ENCODE measurements at regions not wholly inside any gene's neighbourhood (a gene's known extent, or its start where the extent isn't known, plus 50 kb on each side); places are given as distances from the start of the nearest gene placed in this dataset.

DNA sequence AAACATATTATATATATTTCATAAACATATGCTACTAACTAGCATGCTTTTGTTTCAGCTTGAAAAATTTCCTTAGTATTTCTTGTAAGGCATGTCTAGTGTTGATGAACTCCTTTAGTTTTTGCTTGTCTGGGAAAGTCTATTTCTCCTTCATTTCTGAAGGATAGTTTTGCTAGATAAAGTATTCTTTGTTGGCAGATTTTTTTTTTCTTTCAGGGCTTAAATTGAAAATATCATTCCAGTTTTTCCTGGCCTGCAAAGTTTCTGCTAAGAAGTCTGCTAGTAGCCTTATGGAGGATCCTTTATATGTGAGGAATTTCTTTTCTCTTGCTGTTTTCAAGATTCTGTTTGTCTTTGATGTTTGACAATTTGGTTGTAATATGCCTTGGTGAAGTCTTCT, 183.5 kb downstream of the SLC4A3 start:
- H3K27me3 ChIP-seq (replicated peaks; ENCODE audit: insufficient read depth), result no peaks in the 10 kb centered on the region
- H3K27ac ChIP-seq, result no peak overlapping the region
- intact Hi-C loops (cut with DNase I), result no loop called here
- DNase-seq (ENCODE audit: low spot score), result no peak
- no peaks in the 10 kb centered on the region for H3K4me1 ChIP-seq (replicated peaks)
- H3K4me3 ChIP-seq, result no peak overlapping the region
- TF ChIP-seq, protein P1, sequence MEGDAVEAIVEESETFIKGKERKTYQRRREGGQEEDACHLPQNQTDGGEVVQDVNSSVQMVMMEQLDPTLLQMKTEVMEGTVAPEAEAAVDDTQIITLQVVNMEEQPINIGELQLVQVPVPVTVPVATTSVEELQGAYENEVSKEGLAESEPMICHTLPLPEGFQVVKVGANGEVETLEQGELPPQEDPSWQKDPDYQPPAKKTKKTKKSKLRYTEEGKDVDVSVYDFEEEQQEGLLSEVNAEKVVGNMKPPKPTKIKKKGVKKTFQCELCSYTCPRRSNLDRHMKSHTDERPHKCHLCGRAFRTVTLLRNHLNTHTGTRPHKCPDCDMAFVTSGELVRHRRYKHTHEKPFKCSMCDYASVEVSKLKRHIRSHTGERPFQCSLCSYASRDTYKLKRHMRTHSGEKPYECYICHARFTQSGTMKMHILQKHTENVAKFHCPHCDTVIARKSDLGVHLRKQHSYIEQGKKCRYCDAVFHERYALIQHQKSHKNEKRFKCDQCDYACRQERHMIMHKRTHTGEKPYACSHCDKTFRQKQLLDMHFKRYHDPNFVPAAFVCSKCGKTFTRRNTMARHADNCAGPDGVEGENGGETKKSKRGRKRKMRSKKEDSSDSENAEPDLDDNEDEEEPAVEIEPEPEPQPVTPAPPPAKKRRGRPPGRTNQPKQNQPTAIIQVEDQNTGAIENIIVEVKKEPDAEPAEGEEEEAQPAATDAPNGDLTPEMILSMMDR (IDR thresholded peaks at IDR 0.05), result no peak
- no peak for TF ChIP-seq POLR2A (IDR thresholded peaks at IDR 0.05)
- TF ChIP-seq POLR2AphosphoS5 (IDR thresholded peaks at IDR 0.05), result no peak
- no peaks in the 10 kb centered on the region for H3K9me3 ChIP-seq
- H3K36me3 ChIP-seq, result no peaks in the 10 kb centered on the region

DNA sequence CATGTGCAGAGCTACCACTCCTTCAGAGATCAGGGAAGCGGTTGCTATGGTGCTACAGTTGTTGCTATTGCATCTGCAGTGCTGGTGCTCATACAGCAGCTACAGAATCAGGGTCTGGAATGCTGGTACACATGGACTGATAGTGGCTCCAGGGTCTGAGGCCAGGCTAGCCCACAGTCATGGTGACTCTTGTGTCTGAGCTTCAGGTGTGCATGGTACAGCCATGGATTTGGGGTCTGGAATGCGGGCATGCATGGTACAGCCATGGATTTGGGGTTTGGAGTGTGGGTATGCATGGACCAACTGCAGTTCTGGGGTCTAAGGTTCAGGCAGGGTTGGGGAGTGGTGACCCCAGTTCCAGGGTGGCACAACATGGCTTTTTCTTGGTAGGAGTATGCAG, 185.2 kb downstream of the SLC4A3 start:
- intact Hi-C loops (cut with DNase I), result no loop called here
- no peak overlapping the region for H3K4me3 ChIP-seq
- H3K4me1 ChIP-seq (replicated peaks), result no peaks in the 10 kb centered on the region
- no peaks in the 10 kb centered on the region for H3K9me3 ChIP-seq
- no peak overlapping the region for H3K27ac ChIP-seq
- H3K36me3 ChIP-seq, result no peaks in the 10 kb centered on the region
- TF ChIP-seq, protein P1 (IDR thresholded peaks at IDR 0.05), result no peak
- TF ChIP-seq POLR2A (IDR thresholded peaks at IDR 0.05) (no peak), POLR2AphosphoS5 (IDR thresholded peaks at IDR 0.05) (no peak)
- H3K27me3 ChIP-seq (replicated peaks; ENCODE audit: insufficient read depth), result no peaks in the 10 kb centered on the region
- 50% methylated on average over 2 of the region's 2 CpGs for WGBS
- no peak for DNase-seq (ENCODE audit: low spot score)

DNA sequence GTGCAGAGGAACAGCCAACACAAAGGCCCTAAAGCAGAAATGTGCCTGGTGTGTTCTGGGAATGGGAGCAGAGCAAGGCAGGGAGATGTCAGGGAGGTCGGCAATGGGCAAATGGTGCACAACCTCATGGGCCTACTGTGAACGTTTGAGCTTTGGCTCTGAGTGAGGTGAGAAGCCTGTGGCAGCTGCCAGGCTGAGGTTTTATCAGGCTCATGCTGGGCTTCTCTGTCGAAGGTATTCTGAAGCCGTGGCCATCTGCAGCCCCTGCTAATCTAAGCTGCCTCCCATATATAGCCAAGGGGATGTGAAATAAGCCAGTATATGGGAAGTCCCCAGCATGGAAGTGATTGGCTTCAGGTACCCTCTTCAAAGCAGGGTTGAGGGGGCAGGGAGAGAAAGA, 193.3 kb downstream of the SLC4A3 start:
- Histone ChIP-seq H3K4me1 (replicated peaks) (no peaks in the 10 kb centered on the region), H3K9me3 (no peaks in the 10 kb centered on the region), H3K36me3 (no peaks in the 10 kb centered on the region), H3K27me3 (replicated peaks; ENCODE audit: insufficient read depth) (peaks cover 3% of the 10 kb centered on the region), H3K27ac (no peak overlapping the region), H3K4me3 (no peak overlapping the region)
- intact Hi-C loops (cut with DNase I), result no loop called here
- TF ChIP-seq, protein P1 (IDR thresholded peaks at IDR 0.05), result no peak
- TF ChIP-seq POLR2AphosphoS5 (IDR thresholded peaks at IDR 0.05) (no peak), POLR2A (IDR thresholded peaks at IDR 0.05) (no peak)
- 69% methylated on average over 4 of the region's 4 CpGs for WGBS
- DNase-seq (ENCODE audit: low spot score), result no peak

DNA sequence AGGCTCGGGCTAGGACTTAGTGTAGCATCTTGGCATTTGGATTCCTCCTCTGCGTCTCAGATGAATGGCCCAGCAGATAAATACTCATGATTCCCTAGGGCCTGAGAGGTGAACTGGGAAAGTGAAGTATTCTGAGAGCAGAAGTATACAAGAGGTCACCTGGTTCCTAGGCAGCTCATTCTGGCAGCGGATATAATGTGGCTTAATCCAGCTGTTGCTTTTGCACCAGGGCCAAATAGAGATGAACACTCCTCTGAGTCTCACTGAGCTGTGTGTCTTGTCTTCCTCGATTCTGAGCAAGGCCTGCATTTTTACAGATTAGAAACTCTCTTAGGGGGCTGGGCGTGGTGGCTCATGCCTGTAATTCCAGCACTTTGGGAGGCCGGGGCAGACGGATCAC, 196.1 kb downstream of the SLC4A3 start:
- DNase-seq (ENCODE audit: low spot score), result no peak
- Histone ChIP-seq H3K27ac (no peak overlapping the region), H3K4me1 (replicated peaks) (no peaks in the 10 kb centered on the region), H3K27me3 (replicated peaks; ENCODE audit: insufficient read depth) (peaks cover 3% of the 10 kb centered on the region), H3K4me3 (no peak overlapping the region), H3K36me3 (no peaks in the 10 kb centered on the region), H3K9me3 (no peaks in the 10 kb centered on the region)
- WGBS, result 78% methylated on average over 7 of the region's 7 CpGs
- TF ChIP-seq POLR2AphosphoS5 (IDR thresholded peaks at IDR 0.05) (no peak), POLR2A (IDR thresholded peaks at IDR 0.05) (no peak)
- TF ChIP-seq, protein P1 (IDR thresholded peaks at IDR 0.05), result no peak
- intact Hi-C loops (cut with DNase I), result no loop called here

DNA sequence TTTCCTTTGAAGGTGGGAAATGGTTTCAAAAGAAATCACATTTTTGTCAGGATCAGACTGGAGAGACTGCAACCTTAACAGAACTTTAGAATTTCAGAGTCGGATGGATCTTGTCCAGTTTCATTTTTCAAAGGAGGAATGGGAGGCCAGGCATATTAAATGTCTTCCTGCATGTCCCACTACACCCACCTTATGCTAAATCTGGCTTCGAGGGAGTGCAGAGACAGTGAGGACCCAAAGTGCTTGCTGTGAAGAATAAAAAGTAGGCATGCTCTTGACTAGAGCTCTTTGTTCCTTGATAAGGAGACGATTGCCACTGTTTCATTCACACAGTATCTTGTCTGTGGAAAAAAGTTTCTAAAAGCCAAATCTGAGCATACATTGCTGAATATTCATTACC, 197.6 kb downstream of the SLC4A3 start:
- no peaks in the 10 kb centered on the region for H3K9me3 ChIP-seq
- no peaks in the 10 kb centered on the region for H3K36me3 ChIP-seq
- H3K4me1 ChIP-seq (replicated peaks), result no peaks in the 10 kb centered on the region
- H3K27me3 ChIP-seq (replicated peaks; ENCODE audit: insufficient read depth), result peaks cover 3% of the 10 kb centered on the region
- intact Hi-C loops (cut with DNase I), result no loop called here
- WGBS, result 76% methylated on average over 3 of the region's 3 CpGs
- H3K4me3 ChIP-seq, result no peak overlapping the region
- H3K27ac ChIP-seq, result no peak overlapping the region
- DNase-seq (ENCODE audit: low spot score), result no peak
- no peak for TF ChIP-seq POLR2A (IDR thresholded peaks at IDR 0.05)
- TF ChIP-seq, protein P1 (IDR thresholded peaks at IDR 0.05), result no peak
- no peak for TF ChIP-seq POLR2AphosphoS5 (IDR thresholded peaks at IDR 0.05)
